GM19035 (cell line): ENCODE measurements at regions not wholly inside any gene's neighbourhood (a gene's known extent, or its start where the extent isn't known, plus 50 kb on each side); places are given as distances from the start of the nearest gene placed in this dataset.

Source experiments
- ATAC-seq: cut with Tn5 transposase; IDR thresholded peaks from one replicate; pipeline ENCODE4 v1.9.1; 2021; ENCODE audit not compliant: unreplicated experiment

- no peak for ATAC-seq
Measured at GRCh38 chr21:41653954-41654491, 112.8 kb downstream of the RIPK4 start.

- ATAC-seq, result no peak
Measured at GRCh38 chr21:41653243-41653953, 113.5 kb downstream of the RIPK4 start.

- no peak for ATAC-seq
Measured at GRCh38 chr21:41651830-41652229, 115.0 kb downstream of the RIPK4 start.

- no peak for ATAC-seq
Measured at GRCh38 chr21:41651406-41651805, 115.4 kb downstream of the RIPK4 start.

- ATAC-seq, result no peak
Measured at GRCh38 chr21:41650526-41651145, 116.2 kb downstream of the RIPK4 start.

- no peak for ATAC-seq
Measured at GRCh38 chr21:41648591-41649031, 118.2 kb downstream of the RIPK4 start.

- ATAC-seq, result no peak
Measured at GRCh38 chr21:41647806-41648561, 118.9 kb downstream of the RIPK4 start.

- ATAC-seq, result no peak
Measured at GRCh38 chr21:41643246-41643966, 123.4 kb downstream of the RIPK4 start.

GRCh38 chr21:41641821-41642701, 124.8 kb downstream of the RIPK4 start:
- no peak for ATAC-seq

GRCh38 chr21:41641510-41641815, 125.4 kb downstream of the RIPK4 start:
- no peak for ATAC-seq

- ATAC-seq, result no peak
Measured at GRCh38 chr21:41640748-41641509, 125.9 kb downstream of the RIPK4 start.

GRCh38 chr21:41639766-41640165, 127.1 kb downstream of the RIPK4 start:
- no peak for ATAC-seq

GRCh38 chr21:41639336-41639735, 127.5 kb downstream of the RIPK4 start:
- ATAC-seq, result no peak

- ATAC-seq, result no peak
Measured at GRCh38 chr21:41638201-41638790, 128.6 kb downstream of the RIPK4 start.

GRCh38 chr21:41636636-41637630, 129.0 kb upstream of the TMPRSS2 start:
- no peak for ATAC-seq

GRCh38 chr21:41635874-41636273, 127.9 kb upstream of the TMPRSS2 start:
- ATAC-seq, result no peak

GRCh38 chr21:41634858-41635257, 126.9 kb upstream of the TMPRSS2 start:
- ATAC-seq, result no peak

GRCh38 chr21:41634211-41634694, 126.3 kb upstream of the TMPRSS2 start:
- no peak for ATAC-seq
